ENCODE measurements at regions not wholly inside any gene's neighbourhood (a gene's known extent, or its start where the extent isn't known, plus 50 kb on each side); places are given as distances from the start of the nearest gene placed in this dataset.

DNA sequence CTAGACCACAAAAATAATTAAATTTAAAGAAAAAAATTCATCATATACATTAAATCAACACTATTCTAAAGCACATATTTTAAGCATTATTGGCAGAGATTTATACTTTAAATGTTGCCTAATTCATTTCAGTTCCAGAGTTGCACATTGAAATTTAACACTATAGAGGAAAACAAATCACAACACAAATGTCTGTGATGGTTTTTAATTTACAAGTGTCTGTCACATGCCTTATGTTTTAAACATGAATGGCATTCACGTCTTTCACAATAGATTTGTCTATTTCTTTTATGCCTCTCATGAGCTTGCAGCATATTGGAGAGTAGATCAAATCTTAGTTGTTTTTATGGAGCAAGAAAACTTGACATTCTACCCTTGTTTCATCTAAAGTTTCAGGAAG, 811.3 kb downstream of the NLGN4X start:
- no peak for ATAC-seq
- no peak for TF ChIP-seq ZC3H10 (CRISPR knock-in tag; IDR thresholded peaks at IDR 0.05)
- TF ChIP-seq ZNF70 (CRISPR knock-in tag; IDR thresholded peaks at IDR 0.05), result no peak
- TF ChIP-seq GLIS3 (CRISPR knock-in tag; IDR thresholded peaks at IDR 0.05), result no peak
- TF ChIP-seq POU6F1 (CRISPR knock-in tag; IDR thresholded peaks at IDR 0.05; ENCODE audit: borderline replicate concordance, low read depth), result no peak
- no peak for TF ChIP-seq CSRNP3 (CRISPR knock-in tag; IDR thresholded peaks at IDR 0.05)

DNA sequence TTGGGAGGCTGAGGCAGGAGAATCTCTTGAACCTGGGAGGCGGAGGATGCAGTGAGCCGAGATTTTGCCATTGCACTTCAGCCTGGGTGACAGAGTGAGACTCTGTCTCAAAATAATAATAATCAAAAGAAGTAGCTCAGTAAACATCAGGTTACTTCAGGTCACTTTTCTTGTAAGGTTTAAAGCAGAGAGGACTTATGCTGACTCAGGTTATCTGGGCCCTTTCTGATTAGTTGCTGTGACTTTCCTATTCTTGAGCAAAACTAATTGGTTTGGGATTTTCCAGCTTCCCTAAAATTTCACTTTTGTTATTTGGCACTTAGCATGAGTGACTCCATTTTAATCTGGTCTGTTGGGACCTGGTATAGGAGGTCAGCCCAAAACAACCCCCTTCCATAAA, 812.9 kb downstream of the NLGN4X start:
- ATAC-seq, result no peak
- TF ChIP-seq ZFP30 (CRISPR knock-in tag; IDR thresholded peaks at IDR 0.05), result no peak

DNA sequence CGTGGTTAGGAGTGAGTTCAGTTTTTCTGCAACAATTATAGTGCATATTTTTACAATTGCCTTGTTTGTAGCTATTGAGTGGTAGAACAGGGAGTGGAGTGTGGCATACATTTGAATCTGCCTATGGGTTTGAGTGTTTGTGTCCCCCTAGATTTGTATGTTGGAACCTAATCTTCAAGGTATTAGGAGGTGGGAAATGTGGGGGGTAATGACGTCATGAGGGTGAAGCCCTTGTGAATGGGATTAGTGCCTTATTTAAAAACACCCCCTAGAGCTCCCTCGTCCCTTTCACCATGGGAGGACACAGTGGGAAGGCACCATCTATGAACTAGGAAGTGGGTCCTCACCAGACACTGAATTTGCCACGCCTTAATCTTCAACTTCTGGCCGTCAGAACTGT, 819.6 kb downstream of the NLGN4X start:
- TF ChIP-seq ZNF70 (CRISPR knock-in tag; IDR thresholded peaks at IDR 0.05) (no peak), PPARA (CRISPR knock-in tag; IDR thresholded peaks at IDR 0.05; ENCODE audit: borderline replicate concordance) (no peak), CSRNP3 (CRISPR knock-in tag; IDR thresholded peaks at IDR 0.05) (no peak), ESRRG (CRISPR knock-in tag; IDR thresholded peaks at IDR 0.05) (no peak), ZFP30 (CRISPR knock-in tag; IDR thresholded peaks at IDR 0.05) (no peak), POU6F1 (CRISPR knock-in tag; IDR thresholded peaks at IDR 0.05; ENCODE audit: borderline replicate concordance, low read depth) (no peak), CREB5 (CRISPR knock-in tag; IDR thresholded peaks at IDR 0.05; ENCODE audit: low read depth) (no peak), RARB (CRISPR knock-in tag; IDR thresholded peaks at IDR 0.05) (no peak), BACH2 (CRISPR knock-in tag; IDR thresholded peaks at IDR 0.05; ENCODE audit: borderline replicate concordance) (no peak)
- no peak for ATAC-seq

GRCh38 chrX:5402461-5402860, 826.2 kb downstream of the NLGN4X start:
- no peak for ATAC-seq
- TF ChIP-seq TSHZ2 (CRISPR knock-in tag; IDR thresholded peaks at IDR 0.05) (no peak), ZC3H10 (CRISPR knock-in tag; IDR thresholded peaks at IDR 0.05) (no peak), CSRNP3 (CRISPR knock-in tag; IDR thresholded peaks at IDR 0.05) (no peak), ESRRG (CRISPR knock-in tag; IDR thresholded peaks at IDR 0.05) (no peak), GLIS3 (CRISPR knock-in tag; IDR thresholded peaks at IDR 0.05) (no peak), BACH2 (CRISPR knock-in tag; IDR thresholded peaks at IDR 0.05; ENCODE audit: borderline replicate concordance) (no peak), ZNF8 (CRISPR knock-in tag; IDR thresholded peaks at IDR 0.05) (no peak), SNAI2 (CRISPR knock-in tag; IDR thresholded peaks at IDR 0.05) (no peak), RARB (CRISPR knock-in tag; IDR thresholded peaks at IDR 0.05) (no peak), PPARA (CRISPR knock-in tag; IDR thresholded peaks at IDR 0.05; ENCODE audit: borderline replicate concordance) (no peak), ZFP30 (CRISPR knock-in tag; IDR thresholded peaks at IDR 0.05) (no peak), POU6F1 (CRISPR knock-in tag; IDR thresholded peaks at IDR 0.05; ENCODE audit: borderline replicate concordance, low read depth) (no peak), ZNF565 (CRISPR knock-in tag; conservative IDR thresholded peaks at IDR 0.05; ENCODE audit: low read depth) (no peak), ISL1 (CRISPR knock-in tag; IDR thresholded peaks at IDR 0.05) (no peak), CSDC2 (CRISPR knock-in tag; IDR thresholded peaks at IDR 0.05) (no peak), ZFP3 (CRISPR knock-in tag; IDR thresholded peaks at IDR 0.05) (no peak), CREB5 (CRISPR knock-in tag; IDR thresholded peaks at IDR 0.05; ENCODE audit: low read depth) (no peak), ZNF70 (CRISPR knock-in tag; IDR thresholded peaks at IDR 0.05) (no peak), ARNTL (CRISPR knock-in tag; IDR thresholded peaks at IDR 0.05; ENCODE audit: borderline replicate concordance, low read depth) (no peak)
